ENCODE measurements at regions not wholly inside any gene's neighbourhood (a gene's known extent, or its start where the extent isn't known, plus 50 kb on each side); places are given as distances from the start of the nearest gene placed in this dataset.

GRCh38 chr12:73225941-73226340, 953.8 kb downstream of the TRHDE start:
- TF ChIP-seq CTCF (IDR thresholded peaks at IDR 0.05) (no peak), POLR2A (IDR thresholded peaks at IDR 0.05) (no peak), EP300 (IDR thresholded peaks at IDR 0.05) (no peak)
